SK-N-SH (cell line): ENCODE measurements at regions not wholly inside any gene's neighbourhood (a gene's known extent, or its start where the extent isn't known, plus 50 kb on each side); places are given as distances from the start of the nearest gene placed in this dataset.

Experiments
- CTCF ChIP-seq: fragments of 200-600 bp; sonication (generic); IDR thresholded peaks from 2 replicates; pipeline ENCODE4 v1.6.1; 2017; ENCODE audit warnings: antibody characterized with exemption, mild to moderate bottlenecking, moderate library complexity
- MAX ChIP-seq: IDR thresholded peaks from 2 replicates; pipeline ENCODE4 v1.4.0; 2012; ENCODE audit warnings: low read depth
- MXI1 ChIP-seq: IDR thresholded peaks from 2 replicates; pipeline ENCODE4 v1.6.1; 2012; ENCODE audit warnings: mild to moderate bottlenecking, low read depth, low read length, improper control_type of control experiment
- POLR2AphosphoS5 ChIP-seq: IDR thresholded peaks from 2 replicates; pipeline ENCODE4 v1.6.1; 2012; ENCODE audit warnings: low read depth, low read length
- TAF1 ChIP-seq: IDR thresholded peaks from 2 replicates; pipeline ENCODE4 v1.6.1; 2012; ENCODE audit warnings: low read depth, mild to moderate bottlenecking, low read length, moderate library complexity, borderline replicate concordance
- USF2 ChIP-seq: fragments of 150-350 bp; IDR thresholded peaks from 2 replicates; pipeline ENCODE4 v1.6.1; 2017; ENCODE audit warnings: antibody characterized with exemption, low read length, low read depth, borderline replicate concordance

- TF ChIP-seq MXI1: no peak
- no peak for TF ChIP-seq CTCF
- no peak for TF ChIP-seq MAX
- no peak for TF ChIP-seq USF2
- TF ChIP-seq POLR2AphosphoS5: no peak
- no peak for TF ChIP-seq TAF1
These were observed 177.3 kb upstream of the PLXNC1 start for GRCh38 chr12:93970900-93971688.
